ENCODE measurements at regions not wholly inside any gene's neighbourhood (a gene's known extent, or its start where the extent isn't known, plus 50 kb on each side); places are given as distances from the start of the nearest gene placed in this dataset.

GRCh38 chr9:129258124-129258822 lies 80.2 kb upstream of the IER5L start:
- no TSS peak for BruUV-seq (replicated peaks)
- DNase-seq (ENCODE audit: low read depth, low spot score) (peak; percentile 77), ATAC-seq (peak; percentile 92)
- CTCF ChIA-PET, result no interaction called here
- Histone ChIP-seq H2AFZ (ENCODE audit: low read depth, low read length, poor library complexity, severe bottlenecking) (peak overlapping the region; percentile 74), H3K4me3 (replicated peaks in 1 of 2; ENCODE audit: low read depth in 1 of 2, low read length in 2 of 2) (no peak overlapping the region), H3K4me1 (ENCODE audit: control insufficient read depth in 1 of 2, insufficient read depth in 2 of 2, low read length in 2 of 2) (peaks cover 3 to 45% of the 10 kb centered on the region in 2 experiments), H4K20me1 (ENCODE audit: insufficient read depth) (no peaks in the 10 kb centered on the region), H3K4me2 (ENCODE audit: low read length) (peak overlapping the region; percentile 28; the same call in 1 of the 2 replicates), H3K79me2 (ENCODE audit: insufficient read depth, low read length) (no peaks in the 10 kb centered on the region), H3K9ac (ENCODE audit: low read length) (no peak overlapping the region), H3K27ac (ENCODE audit: low read depth, low read length) (no peak overlapping the region), H3K36me3 (ENCODE audit: control insufficient read depth in 1 of 2, insufficient read depth in 2 of 2, low read length in 2 of 2) (no peaks in the 10 kb centered on the region), H3K9me2 (ENCODE audit: insufficient read depth) (no peaks in the 10 kb centered on the region), H3K9me3 (ENCODE audit: control insufficient read depth in 1 of 2, insufficient read depth in 1 of 2, low read depth in 1 of 2, low read length in 2 of 2) (no peaks in the 10 kb centered on the region), H3K27me3 (ENCODE audit: insufficient read depth, low read length) (no peaks in the 10 kb centered on the region)
- intact Hi-C loops (cut with micrococcal nuclease), result no loop called here
- TF ChIP-seq CEBPB (IDR thresholded peaks at IDR 0.05; ENCODE audit: low read depth) (no peak), ZFX (IDR thresholded peaks at IDR 0.05) (no peak), MAX (IDR thresholded peaks at IDR 0.05) (peak; percentile 99), CBX3 (IDR thresholded peaks at IDR 0.05; ENCODE audit: low read depth) (no peak), REST (IDR thresholded peaks at IDR 0.05; ENCODE audit: low read depth) (no peak), SP1 (IDR thresholded peaks at IDR 0.05; ENCODE audit: low read depth) (peak; percentile 37; the same call in 1 of the 2 replicates), ZBTB33 (IDR thresholded peaks at IDR 0.05; ENCODE audit: extremely low read depth, insufficient replicate concordance, low read length) (no peak), ATF3 (IDR thresholded peaks at IDR 0.05) (no peak), CTCF (IDR thresholded peaks at IDR 0.05 in 2 of 3, conservative IDR thresholded peaks at IDR 0.05 in 1 of 3; ENCODE audit: borderline replicate concordance in 1 of 3, insufficient read depth in 1 of 3, low read depth in 2 of 3, low read length in 2 of 3) (no peak), EZH2phosphoT487 (IDR thresholded peaks at IDR 0.05; ENCODE audit: borderline replicate concordance) (no peak), POLR2AphosphoS5 (IDR thresholded peaks at IDR 0.05; ENCODE audit: low read depth, low read length) (no peak), ELF1 (IDR thresholded peaks at IDR 0.05; ENCODE audit: borderline replicate concordance, low read depth) (no peak), SIN3A (IDR thresholded peaks at IDR 0.05; ENCODE audit: low read depth) (peak; percentile 89), TCF7L2 (IDR thresholded peaks at IDR 0.05; ENCODE audit: borderline replicate concordance, extremely low read depth, insufficient read depth, insufficient read length) (no peak), RAD21 (IDR thresholded peaks at IDR 0.05; ENCODE audit: low read depth) (no peak), JUND (IDR thresholded peaks at IDR 0.05) (no peak), YY1 (IDR thresholded peaks at IDR 0.05; ENCODE audit: extremely low read depth, insufficient replicate concordance, low read depth, low read length) (peak; percentile 22), EGR1 (IDR thresholded peaks at IDR 0.05; ENCODE audit: low read depth) (peak; percentile 62), POLR2A (IDR thresholded peaks at IDR 0.05; ENCODE audit: borderline replicate concordance, extremely low read depth, insufficient read depth, insufficient read length) (no peak)
- POLR2A ChIA-PET, result interaction anchor here (0.6 kb wide), 1 partner anchor 82 kb away, joined by 3 read pairs; no protein-coding TSS in a partner anchor
- RAD21 ChIA-PET (ENCODE audit: low non-redundant PET in 1 of 2, low total read pairs in 2 of 2, uncharacterized antibody in 2 of 2, unreplicated experiment in 2 of 2), result no interaction called here
